Parathyroid adenoma (tissue), 2 donors: ENCODE measurements at regions not wholly inside any gene's neighbourhood (a gene's known extent, or its start where the extent isn't known, plus 50 kb on each side); places are given as distances from the start of the nearest gene placed in this dataset.

ENCODE experiments used
- H2AFZ ChIP-seq: fragments of 300-600 bp; sonication (generic); one replicate; pipeline ENCODE4 v1.7.0; 2017; ENCODE audit warnings: antibody characterized with exemption, mild to moderate bottlenecking
- H3K27ac ChIP-seq: fragments of 300-600 bp; sonication (generic); one replicate; pipeline ENCODE4 v1.7.0; 2017
- H3K27me3 ChIP-seq: fragments of 300-600 bp; sonication (generic); one replicate; pipeline ENCODE4 v1.7.0; 2017; ENCODE audit warnings: low read length; ENCODE audit not compliant: control insufficient read depth, insufficient read depth
- H3K36me3 ChIP-seq: fragments of 300-600 bp; sonication (generic); one replicate; pipeline ENCODE4 v1.7.0; 2017; ENCODE audit warnings: low read length; ENCODE audit not compliant: control insufficient read depth, insufficient read depth
- H3K4me1 ChIP-seq: fragments of 300-600 bp; sonication (generic); one replicate; pipeline ENCODE4 v1.7.0; 2017; ENCODE audit warnings: control low read depth
- H3K4me2 ChIP-seq: fragments of 300-600 bp; sonication (generic); one replicate; pipeline ENCODE4 v1.7.0; 2017; ENCODE audit warnings: low read length
- H3K4me3 ChIP-seq: fragments of 300-600 bp; sonication (generic); one replicate; pipeline ENCODE4 v1.7.0; 2017; ENCODE audit warnings: low read depth, low read length
- H3K79me2 ChIP-seq: fragments of 300-600 bp; sonication (generic); one replicate; pipeline ENCODE4 v1.7.0; 2017; ENCODE audit warnings: control low read depth
- H3K9ac ChIP-seq: fragments of 300-600 bp; sonication (generic); one replicate; pipeline ENCODE4 v1.7.0; 2017; ENCODE audit warnings: mild to moderate bottlenecking
- H3K9me3 ChIP-seq: fragments of 300-600 bp; sonication (generic); one replicate; pipeline ENCODE4 v1.7.0; 2017; ENCODE audit warnings: low read length; ENCODE audit not compliant: control insufficient read depth
- TF ChIP-seq, protein P1 (sequence below): fragments of 300-600 bp; sonication (generic); IDR thresholded peaks from one replicate; pipeline ENCODE4 v1.7.0; 2017; ENCODE audit warnings: antibody characterized with exemption, mild to moderate bottlenecking
- donor health status: primary hyperparathyroidism.

DNA sequence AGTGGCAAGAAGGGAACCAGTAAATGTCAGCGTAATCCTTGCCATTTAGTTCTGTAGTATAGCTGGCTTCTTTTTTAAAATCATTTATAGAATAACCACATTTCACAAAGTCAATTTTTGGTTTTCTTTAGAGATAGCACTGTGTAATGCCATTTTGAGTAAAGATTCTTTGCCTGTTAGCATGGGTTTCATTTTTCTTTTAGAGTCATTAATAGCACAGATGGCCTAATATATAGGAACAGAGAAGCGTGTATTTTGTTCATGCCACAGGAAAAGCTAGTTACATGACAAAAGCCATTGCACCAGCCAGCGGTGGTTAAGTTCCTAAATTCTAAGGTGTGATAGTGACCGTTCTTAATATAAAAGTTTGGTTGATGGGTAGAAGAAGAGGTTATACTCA is 1363.9 kb downstream of the MAT2B start:
- Histone ChIP-seq H3K27me3 (no peaks in the 10 kb centered on the region), H3K9ac (no peak overlapping the region), H3K27ac (no peak overlapping the region), H2AFZ (no peak overlapping the region), H3K79me2 (no peaks in the 10 kb centered on the region), H3K36me3 (no peaks in the 10 kb centered on the region), H3K9me3 (no peaks in the 10 kb centered on the region), H3K4me2 (no peak overlapping the region), H3K4me1 (no peaks in the 10 kb centered on the region), H3K4me3 (no peak overlapping the region)
- TF ChIP-seq, protein P1, sequence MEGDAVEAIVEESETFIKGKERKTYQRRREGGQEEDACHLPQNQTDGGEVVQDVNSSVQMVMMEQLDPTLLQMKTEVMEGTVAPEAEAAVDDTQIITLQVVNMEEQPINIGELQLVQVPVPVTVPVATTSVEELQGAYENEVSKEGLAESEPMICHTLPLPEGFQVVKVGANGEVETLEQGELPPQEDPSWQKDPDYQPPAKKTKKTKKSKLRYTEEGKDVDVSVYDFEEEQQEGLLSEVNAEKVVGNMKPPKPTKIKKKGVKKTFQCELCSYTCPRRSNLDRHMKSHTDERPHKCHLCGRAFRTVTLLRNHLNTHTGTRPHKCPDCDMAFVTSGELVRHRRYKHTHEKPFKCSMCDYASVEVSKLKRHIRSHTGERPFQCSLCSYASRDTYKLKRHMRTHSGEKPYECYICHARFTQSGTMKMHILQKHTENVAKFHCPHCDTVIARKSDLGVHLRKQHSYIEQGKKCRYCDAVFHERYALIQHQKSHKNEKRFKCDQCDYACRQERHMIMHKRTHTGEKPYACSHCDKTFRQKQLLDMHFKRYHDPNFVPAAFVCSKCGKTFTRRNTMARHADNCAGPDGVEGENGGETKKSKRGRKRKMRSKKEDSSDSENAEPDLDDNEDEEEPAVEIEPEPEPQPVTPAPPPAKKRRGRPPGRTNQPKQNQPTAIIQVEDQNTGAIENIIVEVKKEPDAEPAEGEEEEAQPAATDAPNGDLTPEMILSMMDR, result no peak

DNA sequence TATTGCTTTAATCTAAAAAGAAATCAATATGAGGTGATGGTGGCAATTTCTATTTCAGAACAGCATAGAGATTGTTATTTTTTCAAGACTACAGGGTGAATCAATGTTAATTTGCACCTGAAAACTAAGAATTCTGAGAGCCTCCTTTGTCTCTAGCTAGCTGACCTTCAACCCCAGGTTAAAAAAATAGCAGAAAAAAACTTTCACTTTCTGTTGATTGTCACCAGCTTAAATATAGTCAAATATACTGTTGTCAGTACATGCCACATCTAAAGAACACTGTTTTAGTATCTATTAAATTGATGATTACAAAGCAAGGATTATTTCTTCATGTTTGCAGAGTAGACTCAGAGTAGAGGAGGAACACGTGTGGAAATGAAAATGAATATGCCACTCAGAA is 1371.4 kb downstream of the MAT2B start:
- no peak overlapping the region for H3K9ac ChIP-seq
- no peak overlapping the region for H3K4me2 ChIP-seq
- H3K27me3 ChIP-seq, result no peaks in the 10 kb centered on the region
- no peaks in the 10 kb centered on the region for H3K36me3 ChIP-seq
- no peaks in the 10 kb centered on the region for H3K79me2 ChIP-seq
- no peak overlapping the region for H2AFZ ChIP-seq
- H3K9me3 ChIP-seq, result peaks cover 4% of the 10 kb centered on the region
- no peak overlapping the region for H3K4me3 ChIP-seq
- TF ChIP-seq, protein P1, result no peak
- no peak overlapping the region for H3K27ac ChIP-seq
- no peaks in the 10 kb centered on the region for H3K4me1 ChIP-seq

DNA sequence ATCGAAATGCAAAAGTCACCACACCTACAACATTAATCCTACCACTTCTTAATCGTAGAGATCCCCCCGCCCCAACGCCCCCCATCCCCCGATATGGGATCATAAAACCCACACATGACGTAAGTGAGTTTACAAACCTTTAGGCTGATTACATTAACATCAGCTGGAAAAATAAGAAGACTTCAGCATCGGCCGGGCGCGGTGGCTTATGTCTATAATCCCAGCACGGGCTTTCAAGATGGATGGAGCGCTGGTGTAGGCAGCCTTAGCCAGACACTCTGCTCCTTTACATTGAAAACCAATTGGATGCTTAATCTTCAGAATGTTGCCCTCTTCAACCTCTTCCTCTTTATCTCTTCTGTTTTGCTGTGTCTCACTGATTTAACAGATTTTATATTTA is 1376.0 kb downstream of the MAT2B start:
- TF ChIP-seq, protein P1, result no peak
- Histone ChIP-seq H2AFZ (no peak overlapping the region), H3K4me2 (no peak overlapping the region)

DNA sequence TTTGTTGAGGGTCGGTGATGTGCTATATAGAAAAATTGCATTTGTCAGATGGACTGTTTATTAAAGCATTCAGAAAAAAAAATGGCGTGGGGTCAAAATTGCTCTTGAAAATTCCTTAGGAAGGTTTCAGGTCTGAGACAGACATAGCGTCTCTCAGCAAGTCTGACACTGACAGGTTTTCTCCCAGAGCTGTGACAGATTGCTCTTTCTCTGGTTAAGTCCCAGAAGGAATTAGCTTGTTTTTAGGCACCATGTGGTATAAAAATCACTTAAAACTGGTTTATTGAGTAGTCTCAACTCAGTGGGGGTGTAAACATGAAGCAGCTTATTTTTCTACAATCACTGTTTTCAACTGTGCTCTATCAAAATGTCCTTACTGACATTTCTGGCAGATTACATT is 1379.8 kb downstream of the MAT2B start:
- Histone ChIP-seq H3K27ac (no peak overlapping the region), H2AFZ (no peak overlapping the region), H3K4me1 (no peaks in the 10 kb centered on the region), H3K4me2 (no peak overlapping the region), H3K9me3 (no peaks in the 10 kb centered on the region), H3K9ac (no peak overlapping the region), H3K79me2 (no peaks in the 10 kb centered on the region), H3K4me3 (no peak overlapping the region), H3K36me3 (no peaks in the 10 kb centered on the region), H3K27me3 (no peaks in the 10 kb centered on the region)
- TF ChIP-seq, protein P1, result no peak

More for the DNA sequence above, 1376.0 kb downstream of the MAT2B start:
- H3K36me3 ChIP-seq, result no peaks in the 10 kb centered on the region
- H3K27me3 ChIP-seq, result no peaks in the 10 kb centered on the region
- H3K9me3 ChIP-seq, result no peaks in the 10 kb centered on the region
- no peak overlapping the region for H3K9ac ChIP-seq
- no peaks in the 10 kb centered on the region for H3K79me2 ChIP-seq
- H3K27ac ChIP-seq, result no peak overlapping the region
- no peak overlapping the region for H3K4me3 ChIP-seq
- H3K4me1 ChIP-seq, result no peaks in the 10 kb centered on the region

DNA sequence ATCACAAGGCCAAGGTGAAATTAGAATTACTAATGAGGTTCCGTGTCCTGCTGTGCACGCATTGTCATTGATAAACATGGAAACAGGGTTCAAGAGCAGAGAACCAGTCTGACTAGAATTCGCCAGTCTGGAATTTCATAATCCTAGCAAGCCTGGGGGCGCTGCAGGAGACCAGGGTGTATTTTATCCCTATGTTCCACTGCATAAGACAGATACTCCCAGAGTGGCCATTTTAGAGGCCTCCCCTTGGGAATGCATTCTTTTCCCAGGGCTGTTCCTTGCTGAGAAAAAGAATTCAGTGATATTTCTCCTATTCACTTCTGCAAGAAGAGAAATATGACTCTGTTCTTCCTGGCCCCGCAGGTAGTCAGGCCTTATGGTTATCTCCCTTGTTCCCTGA is 1387.7 kb downstream of the MAT2B start:
- H3K27ac ChIP-seq, result no peak overlapping the region

More for the DNA sequence above, 1387.7 kb downstream of the MAT2B start:
- H3K79me2 ChIP-seq, result no peaks in the 10 kb centered on the region
- no peak overlapping the region for H3K9ac ChIP-seq
- no peak overlapping the region for H2AFZ ChIP-seq
- H3K9me3 ChIP-seq, result no peaks in the 10 kb centered on the region
- no peaks in the 10 kb centered on the region for H3K27me3 ChIP-seq
- H3K36me3 ChIP-seq, result no peaks in the 10 kb centered on the region
- no peak overlapping the region for H3K4me2 ChIP-seq
- TF ChIP-seq, protein P1, result no peak
- H3K4me1 ChIP-seq, result no peaks in the 10 kb centered on the region
- no peak overlapping the region for H3K4me3 ChIP-seq
